Caco-2 (cell line): ENCODE measurements at regions not wholly inside any gene's neighbourhood (a gene's known extent, or its start where the extent isn't known, plus 50 kb on each side); places are given as distances from the start of the nearest gene placed in this dataset.

ENCODE experiments used
- BruUV-seq: library from RNA; stranded (reverse); fragments of 400-500 nt; replicated peaks from 2 replicates; lab custom pipeline; 2021; lab: Mats Ljungman, UMichigan
- CTCF ChIA-PET: fragments of 300-600 bp; sonication (Branson Sonifier 250); formaldehyde crosslinking; loops from one replicate; lab custom pipeline; 2022; ENCODE audit warnings: antibody characterized with exemption; lab: Charles Lee
- POLR2A ChIA-PET: fragments of 300-600 bp; sonication (Branson Sonifier 250); formaldehyde crosslinking; loops from one replicate; lab custom pipeline; 2022; ENCODE audit warnings: antibody characterized with exemption; lab: Charles Lee
- DNase-seq, 2 experiments: peaks; one replicate each; pipeline versions ENCODE4 v3.0.0 to v3.0.0-alpha.2; 2020 to 2022
- H3K27me3 ChIP-seq: replicated peaks from 2 replicates; pipeline ENCODE4 v1.6.0; 2011; ENCODE audit warnings: low read length; ENCODE audit not compliant: control insufficient read depth, insufficient read depth
- H3K36me3 ChIP-seq: 2 replicates; pipeline ENCODE4 v1.5.1; 2011; ENCODE audit warnings: low read length; ENCODE audit not compliant: control insufficient read depth, insufficient read depth
- H3K4me1 ChIP-seq: fragments of 250-450 bp; sonication (Bioruptor Pico); 2 replicates; pipeline ENCODE4 v1.5.1; 2020; ENCODE audit warnings: mild to moderate bottlenecking
- H3K4me3 ChIP-seq: 2 replicates; pipeline ENCODE4 v1.5.1; 2011; ENCODE audit warnings: low read depth, mild to moderate bottlenecking, control low read depth, low read length
- H3K9me3 ChIP-seq: fragments of 250-450 bp; sonication (Bioruptor Pico); 2 replicates; pipeline ENCODE4 v1.5.1; 2020; ENCODE audit warnings: mild to moderate bottlenecking, moderate library complexity
- H3K27ac Mint-ChIP-seq: one replicate; pipeline ENCODE4 v1.8.0; 2022; ENCODE audit warnings: mixed read lengths; ENCODE audit not compliant: unreplicated experiment
- H3K27me3 Mint-ChIP-seq: one replicate; pipeline ENCODE4 v1.8.0; 2022; ENCODE audit warnings: mixed read lengths; ENCODE audit not compliant: insufficient read depth, unreplicated experiment
- H3K36me3 Mint-ChIP-seq: one replicate; pipeline ENCODE4 v1.8.0; 2022; ENCODE audit warnings: mild to moderate bottlenecking, mixed read lengths; ENCODE audit not compliant: insufficient read depth, unreplicated experiment
- H3K4me1 Mint-ChIP-seq: one replicate; pipeline ENCODE4 v1.8.0; 2022; ENCODE audit warnings: low read depth, mixed read lengths; ENCODE audit not compliant: unreplicated experiment
- H3K4me3 Mint-ChIP-seq: one replicate; pipeline ENCODE4 v1.8.0; 2022; ENCODE audit warnings: mild to moderate bottlenecking, moderate library complexity, mixed read lengths; ENCODE audit not compliant: unreplicated experiment
- H3K9me3 Mint-ChIP-seq: one replicate; pipeline ENCODE4 v1.8.0; 2022; ENCODE audit warnings: mixed read lengths; ENCODE audit not compliant: unreplicated experiment
- CTCF ChIP-seq, 2 experiments: fragments of 200-600 bp in 1 of 2; IDR thresholded peaks; 1 replicate in 1 of 2; 2 replicates in 1 of 2; pipeline versions ENCODE4 v1.5.1 to v1.8.0; 2011 to 2022; ENCODE audit warnings: antibody characterized with exemption in 1 of 2, control low read depth in 1 of 2, inconsistent platforms in 1 of 2, low read depth in 1 of 2, low read length in 1 of 2, mild to moderate bottlenecking in 1 of 2, moderate library complexity in 1 of 2; ENCODE audit not compliant: insufficient read depth in 1 of 2, severe bottlenecking in 1 of 2, unreplicated experiment in 1 of 2
- intact Hi-C: fragments of 100-400 bp; cut with micrococcal nuclease; formaldehyde crosslinking; loops from one replicate; pipeline ENCODE4 v1.10.0; 2022; ENCODE audit not compliant: unreplicated experiment

GRCh38 chr4:103887191-103887590, 167.4 kb upstream of the TACR3 start:
- H3K27me3 ChIP-seq, result no peaks in the 10 kb centered on the region
- H3K9me3 ChIP-seq, result no peaks in the 10 kb centered on the region
- CTCF ChIA-PET, result no interaction called here
- no peak for DNase-seq
- intact Hi-C loops, result no loop called here
- no peak for TF ChIP-seq CTCF (IDR thresholded peaks at IDR 0.05; ENCODE audit: insufficient read depth in 1 of 2, low read depth in 1 of 2, low read length in 1 of 2, severe bottlenecking in 1 of 2, unreplicated experiment in 1 of 2)
- no TSS peak for BruUV-seq
- Mint-ChIP-seq H3K36me3 (no peaks in the 10 kb centered on the region), H3K27ac (no peak overlapping the region), H3K27me3 (peaks cover 3% of the 10 kb centered on the region), H3K4me1 (no peaks in the 10 kb centered on the region), H3K9me3 (no peaks in the 10 kb centered on the region), H3K4me3 (no peak overlapping the region)
- no peaks in the 10 kb centered on the region for H3K36me3 ChIP-seq
- POLR2A ChIA-PET, result no interaction called here
- H3K4me3 ChIP-seq, result no peak overlapping the region
- H3K4me1 ChIP-seq, result no peaks in the 10 kb centered on the region

GRCh38 chr4:103885152-103885551, 165.4 kb upstream of the TACR3 start:
- BruUV-seq, result no TSS peak
- no peaks in the 10 kb centered on the region for H3K27me3 ChIP-seq
- CTCF ChIA-PET, result no interaction called here

GRCh38 chr4:103867311-103867710, 147.5 kb upstream of the TACR3 start:
- TF ChIP-seq CTCF (IDR thresholded peaks at IDR 0.05; ENCODE audit: insufficient read depth in 1 of 2, low read depth in 1 of 2, low read length in 1 of 2, severe bottlenecking in 1 of 2, unreplicated experiment in 1 of 2), result no peak
- no peak overlapping the region for H3K4me3 ChIP-seq
- no peaks in the 10 kb centered on the region for H3K36me3 ChIP-seq
- no peaks in the 10 kb centered on the region for H3K9me3 ChIP-seq
- Mint-ChIP-seq H3K36me3 (no peaks in the 10 kb centered on the region), H3K9me3 (no peaks in the 10 kb centered on the region), H3K27ac (no peak overlapping the region), H3K4me1 (no peaks in the 10 kb centered on the region), H3K27me3 (peaks cover 5% of the 10 kb centered on the region), H3K4me3 (no peak overlapping the region)
- DNase-seq, result no peak
- H3K27me3 ChIP-seq, result no peaks in the 10 kb centered on the region
- H3K4me1 ChIP-seq, result no peaks in the 10 kb centered on the region
- intact Hi-C loops, result no loop called here
- CTCF ChIA-PET, result no interaction called here
- POLR2A ChIA-PET, result no interaction called here
- no TSS peak for BruUV-seq

More at GRCh38 chr4:103885152-103885551, 165.4 kb upstream of the TACR3 start:
- peaks cover 3% of the 10 kb centered on the region for H3K27me3 Mint-ChIP-seq
- no peaks in the 10 kb centered on the region for H3K4me1 Mint-ChIP-seq
- POLR2A ChIA-PET, result no interaction called here
- intact Hi-C loops, result no loop called here
- no peaks in the 10 kb centered on the region for H3K9me3 Mint-ChIP-seq
- H3K36me3 Mint-ChIP-seq, result no peaks in the 10 kb centered on the region
- no peak for DNase-seq
- no peak for TF ChIP-seq CTCF (IDR thresholded peaks at IDR 0.05; ENCODE audit: insufficient read depth in 1 of 2, low read depth in 1 of 2, low read length in 1 of 2, severe bottlenecking in 1 of 2, unreplicated experiment in 1 of 2)
- H3K4me3 Mint-ChIP-seq, result no peak overlapping the region
- H3K9me3 ChIP-seq, result no peaks in the 10 kb centered on the region
- H3K27ac Mint-ChIP-seq, result no peak overlapping the region
- H3K36me3 ChIP-seq, result no peaks in the 10 kb centered on the region
- no peaks in the 10 kb centered on the region for H3K4me1 ChIP-seq
- no peak overlapping the region for H3K4me3 ChIP-seq
